HL-60 (cell line): ENCODE measurements at regions not wholly inside any gene's neighbourhood (a gene's known extent, or its start where the extent isn't known, plus 50 kb on each side); places are given as distances from the start of the nearest gene placed in this dataset.

Source experiments
- CTCF ChIP-seq: IDR thresholded peaks from one replicate; pipeline ENCODE4 v1.5.1; 2011; ENCODE audit warnings: low read length, control low read depth, inconsistent platforms; ENCODE audit not compliant: insufficient read depth
- POLR2AphosphoS5 ChIP-seq: IDR thresholded peaks from 2 replicates; pipeline ENCODE4 v1.6.1; 2012; ENCODE audit warnings: low read depth
- REST ChIP-seq: IDR thresholded peaks from 2 replicates; pipeline ENCODE4 v1.6.1; 2012; ENCODE audit warnings: low read depth; ENCODE audit not compliant: insufficient replicate concordance
- SPI1 ChIP-seq: IDR thresholded peaks from 2 replicates; pipeline ENCODE4 v1.6.1; 2012; ENCODE audit warnings: low read depth, mild to moderate bottlenecking, borderline replicate concordance

DNA sequence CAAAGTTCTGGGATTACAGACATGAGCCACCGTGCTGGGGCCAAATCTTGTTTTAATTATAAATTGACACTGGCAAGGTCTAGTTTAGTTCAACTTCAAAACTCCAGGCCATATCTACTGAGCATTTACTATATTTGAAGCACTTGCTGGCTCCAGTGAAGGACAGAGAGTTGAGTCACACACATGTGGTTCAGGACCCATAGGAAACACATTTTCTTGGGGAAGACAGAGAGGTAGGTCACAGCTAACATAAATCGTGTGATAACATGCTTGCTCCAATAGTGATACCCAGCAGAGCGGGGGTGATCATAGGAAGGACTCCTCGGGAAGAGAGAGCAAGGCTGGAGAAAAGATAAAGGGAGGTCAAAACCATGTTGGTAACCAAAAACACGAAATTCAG is 170.6 kb upstream of the TSC22D1 start:
- TF ChIP-seq CTCF (no peak), POLR2AphosphoS5 (no peak), REST (no peak), SPI1 (no peak)
